ENCODE measurements at regions not wholly inside any gene's neighbourhood (a gene's known extent, or its start where the extent isn't known, plus 50 kb on each side); places are given as distances from the start of the nearest gene placed in this dataset.
"Not testable (repeated sequence)": the region's sequence is repeated elsewhere in the genome, so short reads cannot be mapped to it uniquely, and the experiment has no call there.

DNA sequence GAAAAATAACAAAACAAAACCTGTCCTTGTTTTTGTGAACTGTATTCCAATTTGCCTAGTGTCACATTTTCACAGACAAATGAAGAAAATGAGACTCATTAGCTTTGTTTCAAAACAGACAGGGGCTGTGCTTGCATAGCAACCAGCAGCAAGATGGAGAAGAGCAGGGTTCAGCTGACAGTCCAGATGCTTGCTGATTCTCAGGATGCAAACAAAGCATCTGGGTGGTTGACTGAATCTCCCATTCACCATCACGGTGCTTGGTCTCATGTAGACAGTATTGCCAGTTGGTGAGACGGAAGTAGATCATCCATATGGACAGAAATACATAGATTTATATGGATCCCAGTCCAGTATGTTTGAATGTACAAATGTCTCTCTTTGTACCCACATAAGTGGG is 326.8 kb downstream of the CCDC85A start:
- no peak for DNase-seq (ENCODE audit: low read depth)

DNA sequence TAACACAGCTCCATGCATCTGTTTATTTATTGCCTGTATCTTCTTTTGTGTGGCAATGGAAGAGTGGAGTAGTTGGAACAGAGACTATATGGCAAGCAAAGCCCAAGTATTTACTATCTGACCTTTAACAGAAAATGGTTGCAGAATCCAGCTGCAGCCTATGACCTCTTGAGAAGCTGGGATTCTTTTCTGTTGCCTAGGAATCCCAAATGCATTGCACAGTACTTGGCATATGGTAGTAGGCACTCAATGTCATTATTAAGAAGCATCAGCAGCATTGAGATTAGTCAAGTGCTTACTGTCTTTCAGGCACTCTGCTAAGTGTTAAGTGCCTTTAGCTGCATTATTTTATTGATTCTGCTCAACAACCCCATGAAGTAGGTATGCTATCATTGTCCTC is 331.6 kb downstream of the CCDC85A start:
- DNase-seq (ENCODE audit: low read depth) = no peak

- no peak for DNase-seq (ENCODE audit: low read depth)
Measured at GRCh38 chr2:56519806-56520205, 336.0 kb downstream of the CCDC85A start.

GRCh38 chr2:56522605-56523089 is 338.9 kb downstream of the CCDC85A start:
- no peak for DNase-seq (ENCODE audit: low read depth)

DNA sequence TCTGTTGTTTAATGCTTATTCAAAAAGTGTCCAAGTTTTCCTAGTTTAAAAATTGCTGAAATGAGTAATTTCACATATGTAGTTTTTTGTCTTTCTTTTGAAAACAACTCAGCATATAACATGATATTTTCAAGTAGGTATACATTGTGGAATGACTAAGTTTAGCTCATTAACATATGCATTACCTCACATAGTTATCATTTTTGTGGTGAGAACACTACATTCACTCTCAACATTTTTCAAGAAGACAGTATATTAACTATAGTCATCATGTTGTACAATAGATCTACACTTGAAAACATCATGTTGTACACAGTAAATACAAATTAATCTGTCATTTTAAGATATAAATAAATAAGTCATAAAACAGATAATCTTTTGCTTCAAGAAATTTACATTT is 340.0 kb downstream of the CCDC85A start:
- no peak for DNase-seq (ENCODE audit: low read depth)

DNA sequence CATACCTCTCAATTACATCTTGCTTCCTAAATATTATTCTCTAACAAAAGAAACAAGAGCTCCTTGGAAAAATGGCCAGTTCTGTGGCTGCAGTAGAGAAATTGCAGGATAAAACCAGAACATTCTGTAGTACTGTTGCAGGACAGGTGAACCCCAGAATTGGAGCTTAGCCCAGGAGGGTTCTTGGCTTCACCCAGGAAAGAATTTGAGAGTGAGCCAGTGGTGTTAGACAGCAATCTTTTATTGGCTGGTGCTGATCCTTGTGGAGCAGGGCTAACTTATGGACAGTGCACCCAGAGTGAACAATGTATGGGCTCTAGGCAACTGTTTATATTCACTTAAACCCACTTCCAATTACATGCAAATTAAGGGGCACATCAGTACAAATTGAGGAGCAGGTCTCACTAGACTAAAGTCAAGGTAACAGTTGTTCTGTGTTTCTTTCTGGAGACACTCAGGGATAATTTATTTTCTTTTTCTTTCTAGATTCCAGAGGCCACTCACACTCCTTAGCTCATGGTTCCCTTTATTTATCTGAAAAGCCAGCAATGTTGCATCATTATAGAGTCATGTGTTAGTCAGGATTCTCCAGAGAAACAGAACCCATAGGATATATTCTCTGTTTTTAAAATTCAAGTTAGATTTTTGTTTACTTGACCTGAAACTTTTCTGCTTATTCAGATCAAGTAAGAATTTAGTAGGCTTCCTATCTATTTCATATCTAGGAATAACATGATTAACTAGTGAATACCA is 348.1 kb downstream of the CCDC85A start:
- no peak for DNase-seq (ENCODE audit: low read depth)

DNA sequence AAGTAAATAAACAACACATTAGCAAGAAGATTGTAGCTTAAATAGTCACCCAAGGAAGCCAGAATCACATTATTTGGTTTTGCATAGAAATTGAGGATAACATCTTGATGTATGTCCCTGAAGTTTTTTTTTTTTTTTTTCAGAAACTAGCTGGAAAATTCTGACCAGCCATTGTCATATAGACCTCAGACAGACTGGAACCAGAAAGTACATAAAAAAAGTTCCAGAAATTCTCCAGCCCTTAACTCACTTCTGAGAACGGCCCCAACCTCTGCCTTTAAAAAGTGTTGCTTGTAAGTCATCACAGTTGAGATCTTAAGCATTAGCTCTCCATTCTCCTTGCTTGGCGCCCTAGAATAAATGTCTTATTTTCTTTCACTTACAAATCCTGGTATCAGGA is 350.5 kb downstream of the CCDC85A start:
- no peak for DNase-seq (ENCODE audit: low read depth)

GRCh38 chr2:56537756-56538155 is 354.0 kb downstream of the CCDC85A start:
- DNase-seq (ENCODE audit: low read depth) = no peak

- no peak for DNase-seq (ENCODE audit: low read depth)
Measured at GRCh38 chr2:56539618-56540017, 355.8 kb downstream of the CCDC85A start.

- no peak for DNase-seq (ENCODE audit: low read depth)
Measured at GRCh38 chr2:56540467-56540866, 356.7 kb downstream of the CCDC85A start.

- no peak for DNase-seq (ENCODE audit: low read depth)
Measured at GRCh38 chr2:56540916-56541315, 357.1 kb downstream of the CCDC85A start.

GRCh38 chr2:56542213-56542612 is 358.4 kb downstream of the CCDC85A start:
- no peak for DNase-seq (ENCODE audit: low read depth)

- no peak for DNase-seq (ENCODE audit: low read depth)
Measured at GRCh38 chr2:56565143-56565542, 381.4 kb downstream of the CCDC85A start.

GRCh38 chr2:56571074-56571473 is 387.3 kb downstream of the CCDC85A start:
- no peak for DNase-seq (ENCODE audit: low read depth)

DNA sequence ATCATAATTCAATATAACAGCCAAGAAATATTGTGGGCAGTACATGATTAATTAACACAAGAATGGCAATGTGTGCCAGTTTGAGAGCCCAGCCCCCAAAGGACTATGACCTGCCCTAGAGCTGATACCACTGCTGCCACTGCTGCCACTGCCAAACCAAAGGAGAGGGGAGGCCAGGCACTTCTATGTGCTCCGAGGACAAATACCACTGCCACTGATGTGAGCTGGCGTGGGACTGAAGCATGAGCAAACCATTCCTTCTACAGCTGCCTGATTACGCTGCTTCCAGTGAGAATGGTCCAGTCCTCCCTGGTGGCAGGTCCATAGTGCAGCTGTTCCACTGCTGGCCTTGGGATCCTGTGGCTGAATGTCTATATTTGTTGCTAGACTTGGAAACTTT is 392.2 kb downstream of the CCDC85A start:
- no peak for DNase-seq (ENCODE audit: low read depth)

GRCh38 chr2:56580242-56580641 is 396.5 kb downstream of the CCDC85A start:
- no peak for DNase-seq (ENCODE audit: low read depth)

DNA sequence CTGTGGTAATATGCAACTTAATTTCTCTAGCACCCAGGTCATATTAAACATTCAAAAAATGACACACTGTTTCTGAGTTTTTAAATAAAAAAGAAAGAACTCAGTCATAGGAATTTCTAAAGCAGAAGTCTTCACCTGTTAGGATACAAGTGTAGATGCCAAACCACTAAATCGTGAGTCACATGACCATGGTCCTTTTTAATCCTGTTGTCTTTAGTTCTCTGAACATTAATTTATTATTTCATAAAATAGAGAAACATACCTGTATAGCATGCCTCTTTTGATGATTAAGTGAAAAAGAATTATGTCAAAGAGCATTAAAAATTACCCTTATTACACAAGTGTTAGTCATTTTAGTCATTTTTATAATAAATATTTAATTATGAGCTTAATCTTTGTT is 398.8 kb downstream of the CCDC85A start:
- DNase-seq (ENCODE audit: low read depth) = no peak

GRCh38 chr2:56583796-56584315 is 400.1 kb downstream of the CCDC85A start:
- DNase-seq (ENCODE audit: low read depth) = no peak

GRCh38 chr2:56587456-56587855 is 403.7 kb downstream of the CCDC85A start:
- DNase-seq (ENCODE audit: low read depth) = no peak

DNA sequence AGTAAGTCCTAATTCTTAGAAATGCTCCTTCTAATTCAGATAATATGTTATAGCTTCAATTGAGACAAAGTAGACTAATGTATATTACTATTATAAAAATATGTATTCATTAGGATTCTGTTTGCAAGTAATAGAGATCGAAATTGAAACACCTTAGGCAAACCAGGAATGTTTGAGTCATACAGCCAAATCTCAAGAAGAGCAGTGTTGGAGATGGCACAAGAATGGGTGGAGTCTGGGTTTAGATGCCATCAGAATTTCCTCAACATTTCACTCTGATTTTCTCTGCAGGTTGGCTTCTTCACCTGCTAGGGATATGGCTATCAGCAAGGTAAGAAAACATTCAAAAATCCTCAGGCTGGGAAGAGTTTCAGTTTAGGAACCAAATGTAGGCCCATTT is 405.4 kb downstream of the CCDC85A start:
- no peak for DNase-seq (ENCODE audit: low read depth)

- no peak for DNase-seq (ENCODE audit: low read depth)
Measured at GRCh38 chr2:56589835-56590234, 406.0 kb downstream of the CCDC85A start.

- no peak for DNase-seq (ENCODE audit: low read depth)
Measured at GRCh38 chr2:56590611-56591010, 406.8 kb downstream of the CCDC85A start.

- not testable (repeated sequence) for DNase-seq (ENCODE audit: low read depth)
Measured at GRCh38 chr2:56606086-56606485, 422.3 kb downstream of the CCDC85A start.

DNA sequence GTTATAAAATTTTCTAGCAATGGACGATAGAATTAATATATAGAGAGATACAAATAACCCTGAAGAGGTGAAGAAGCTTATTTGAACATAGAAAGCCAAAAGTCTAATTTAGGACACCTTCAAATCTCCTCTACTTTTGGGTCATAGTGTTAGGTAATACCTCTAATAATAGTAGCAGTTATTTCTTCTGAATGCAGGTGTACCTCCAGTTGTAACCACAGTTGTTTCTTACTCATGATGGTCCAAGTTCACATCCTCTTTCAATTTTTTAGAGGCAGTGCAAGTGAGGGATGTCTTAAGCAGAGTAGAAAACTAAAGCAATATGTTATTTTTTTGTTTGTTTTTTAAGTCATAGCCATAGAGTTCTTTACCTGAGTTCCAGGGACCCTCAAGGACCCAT is 429.5 kb downstream of the CCDC85A start:
- no peak for DNase-seq (ENCODE audit: low read depth)
